ENCODE measurements at regions not wholly inside any gene's neighbourhood (a gene's known extent, or its start where the extent isn't known, plus 50 kb on each side); places are given as distances from the start of the nearest gene placed in this dataset.

- TF ChIP-seq ZFP30 (CRISPR knock-in tag; IDR thresholded peaks at IDR 0.05): no peak
- no peak for TF ChIP-seq TSHZ2 (CRISPR knock-in tag; IDR thresholded peaks at IDR 0.05)
- no peak for TF ChIP-seq ZC3H10 (CRISPR knock-in tag; IDR thresholded peaks at IDR 0.05)
Measured at GRCh38 chr3:22392286-22392685, 641.3 kb upstream of the ZNF385D start.

All from SK-N-SH treated with all-trans-retinoic acid at 6 μM for 48 hours (cell line).